ENCODE measurements at regions not wholly inside any gene's neighbourhood (a gene's known extent, or its start where the extent isn't known, plus 50 kb on each side); places are given as distances from the start of the nearest gene placed in this dataset.
"Not testable (repeated sequence)": the region's sequence is repeated elsewhere in the genome, so short reads cannot be mapped to it uniquely, and the experiment has no call there.

GRCh38 chr18:66271962-66272361 lies 331.9 kb downstream of the CDH19 start:
- DNase-seq, result no peak

GRCh38 chr18:66264130-66264529 lies 339.8 kb downstream of the CDH19 start:
- DNase-seq, result no peak

GRCh38 chr18:66254121-66254520 lies 349.8 kb downstream of the CDH19 start:
- peak; percentile 29 for DNase-seq

- no peak for DNase-seq
Measured at GRCh38 chr18:66252703-66253102, 351.2 kb downstream of the CDH19 start.

GRCh38 chr18:66235206-66235605 lies 368.7 kb downstream of the CDH19 start:
- DNase-seq, result no peak

GRCh38 chr18:66226782-66227181 lies 377.1 kb downstream of the CDH19 start:
- DNase-seq, result no peak

- DNase-seq, result not testable (repeated sequence)
Measured at GRCh38 chr18:66223317-66223716, 380.6 kb downstream of the CDH19 start.

- no peak for DNase-seq
Measured at GRCh38 chr18:66222174-66222573, 381.7 kb downstream of the CDH19 start.

GRCh38 chr18:66219817-66220216 lies 384.1 kb downstream of the CDH19 start:
- no peak for DNase-seq

- DNase-seq, result peak; percentile 63
Measured at GRCh38 chr18:66211749-66212148, 392.1 kb downstream of the CDH19 start.

- no peak for DNase-seq
Measured at GRCh38 chr18:66210875-66211274, 393.0 kb downstream of the CDH19 start.

GRCh38 chr18:66209656-66210055 lies 394.2 kb downstream of the CDH19 start:
- no peak for DNase-seq

GRCh38 chr18:66196805-66197204 lies 407.1 kb downstream of the CDH19 start:
- DNase-seq, result no peak

GRCh38 chr18:66193938-66194337 lies 410.0 kb downstream of the CDH19 start:
- peak; percentile 34 for DNase-seq

GRCh38 chr18:66193394-66193793 lies 410.5 kb downstream of the CDH19 start:
- no peak for DNase-seq

GRCh38 chr18:66168685-66169235 lies 417.9 kb downstream of the CDH7 start:
- DNase-seq, result peak; percentile 99

GRCh38 chr18:66167829-66168684 lies 417.2 kb downstream of the CDH7 start:
- no peak for DNase-seq

- DNase-seq, result no peak
Measured at GRCh38 chr18:66160007-66160406, 409.2 kb downstream of the CDH7 start.

- DNase-seq, result no peak
Measured at GRCh38 chr18:66159451-66159850, 408.6 kb downstream of the CDH7 start.

- no peak for DNase-seq
Measured at GRCh38 chr18:66156946-66157687, 406.3 kb downstream of the CDH7 start.

- DNase-seq, result no peak
Measured at GRCh38 chr18:66150650-66151049, 399.8 kb downstream of the CDH7 start.

- no peak for DNase-seq
Measured at GRCh38 chr18:66143029-66143428, 392.2 kb downstream of the CDH7 start.

GRCh38 chr18:66141716-66142115 lies 390.9 kb downstream of the CDH7 start:
- no peak for DNase-seq

GRCh38 chr18:66138642-66139041 lies 387.8 kb downstream of the CDH7 start:
- no peak for DNase-seq
